HG03025 (cell line): ENCODE measurements at regions not wholly inside any gene's neighbourhood (a gene's known extent, or its start where the extent isn't known, plus 50 kb on each side); places are given as distances from the start of the nearest gene placed in this dataset.
"Not testable (repeated sequence)": the region's sequence is repeated elsewhere in the genome, so short reads cannot be mapped to it uniquely, and the experiment has no call there.

Experiments
- ATAC-seq: cut with Tn5 transposase; IDR thresholded peaks from one replicate; pipeline ENCODE4 v1.9.1; 2021; ENCODE audit warnings: mild to moderate bottlenecking, moderate library complexity; ENCODE audit not compliant: unreplicated experiment, low FRiP score

- no peak for ATAC-seq
These were observed 62.0 kb downstream of the SKIDA1 start for GRCh38 chr10:21463436-21463835.

- no peak for ATAC-seq
These were observed 67.2 kb downstream of the SKIDA1 start for GRCh38 chr10:21458126-21458871.

- ATAC-seq = no peak
These were observed 69.3 kb downstream of the SKIDA1 start for GRCh38 chr10:21456160-21456559.

- no peak for ATAC-seq
These were observed 73.3 kb downstream of the SKIDA1 start for GRCh38 chr10:21452203-21452602.

- peak; percentile 63 for ATAC-seq
These were observed 76.1 kb downstream of the SKIDA1 start for GRCh38 chr10:21449288-21449966.

- ATAC-seq = no peak
These were observed 80.3 kb downstream of the SKIDA1 start for GRCh38 chr10:21445163-21445562.

GRCh38 chr10:21441625-21442024 is 83.9 kb downstream of the SKIDA1 start:
- no peak for ATAC-seq

- ATAC-seq = not testable (repeated sequence)
These were observed 86.6 kb downstream of the SKIDA1 start for GRCh38 chr10:21438914-21439313.

GRCh38 chr10:21437770-21438382 is 87.6 kb downstream of the SKIDA1 start:
- no peak for ATAC-seq

- ATAC-seq = no peak
These were observed 93.2 kb downstream of the SKIDA1 start for GRCh38 chr10:21432266-21432665.

GRCh38 chr10:21431799-21432198 is 93.7 kb downstream of the SKIDA1 start:
- ATAC-seq = no peak

- ATAC-seq = no peak
These were observed 97.5 kb downstream of the SKIDA1 start for GRCh38 chr10:21427804-21428481.

- ATAC-seq = no peak
These were observed 101.0 kb downstream of the SKIDA1 start for GRCh38 chr10:21424459-21424861.

- ATAC-seq = no peak
These were observed 101.6 kb downstream of the SKIDA1 start for GRCh38 chr10:21423850-21424249.

- ATAC-seq = no peak
These were observed 102.1 kb downstream of the SKIDA1 start for GRCh38 chr10:21423338-21423737.

GRCh38 chr10:21421794-21422193 is 103.7 kb downstream of the SKIDA1 start:
- no peak for ATAC-seq

GRCh38 chr10:21421016-21421415 is 104.5 kb downstream of the SKIDA1 start:
- ATAC-seq = no peak

- not testable (repeated sequence) for ATAC-seq
These were observed 106.4 kb downstream of the SKIDA1 start for GRCh38 chr10:21418981-21419576.

GRCh38 chr10:21417172-21417712 is 108.2 kb downstream of the SKIDA1 start:
- ATAC-seq = no peak

GRCh38 chr10:21413680-21414079 is 111.8 kb downstream of the SKIDA1 start:
- no peak for ATAC-seq
